Vagina (tissue), 2 donors: ENCODE measurements at regions not wholly inside any gene's neighbourhood (a gene's known extent, or its start where the extent isn't known, plus 50 kb on each side); places are given as distances from the start of the nearest gene placed in this dataset.

Source experiments
- POLR2A ChIP-seq, 2 donors: fragments of 450-650 bp; IDR thresholded peaks; one replicate each; pipeline ENCODE4 v1.6.1; 2017; ENCODE audit warnings: antibody characterized with exemption in 2 of 2, mild to moderate bottlenecking in 2 of 2, moderate library complexity in 2 of 2
- POLR2AphosphoS5 ChIP-seq, 2 donors: sonication (generic); formaldehyde crosslinking; IDR thresholded peaks; one replicate each; pipeline ENCODE4 v1.9.0; 2017; ENCODE audit warnings: antibody characterized with exemption in 2 of 2, mild to moderate bottlenecking in 2 of 2, low read depth in 1 of 2; ENCODE audit not compliant: insufficient read depth in 1 of 2

DNA sequence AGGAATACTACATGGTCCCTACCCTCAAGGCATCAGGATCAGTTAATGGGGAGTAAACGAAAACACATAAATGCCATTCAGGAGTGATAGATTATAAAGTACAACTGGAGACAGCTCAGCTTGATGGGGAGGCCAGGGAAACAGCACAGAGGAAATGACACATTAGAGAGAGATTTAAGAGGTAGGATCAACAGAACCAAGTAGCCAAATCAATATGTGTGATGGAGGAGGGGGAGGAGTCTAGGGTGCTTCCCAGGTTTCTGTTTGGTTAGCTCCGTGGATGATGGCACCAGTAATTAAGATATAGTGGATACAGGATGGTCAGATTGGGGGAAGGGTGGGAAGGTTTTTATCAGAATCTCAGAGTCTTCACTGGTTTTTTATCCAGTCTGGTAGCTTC is 229.5 kb upstream of the ROPN1 start:
- no peak for TF ChIP-seq POLR2A (IDR thresholded peaks at IDR 0.05)
- TF ChIP-seq POLR2AphosphoS5 (IDR thresholded peaks at IDR 0.05; ENCODE audit: insufficient read depth in 1 of 2, low read depth in 1 of 2), result no peak
